Tibial nerve (tissue), 4 donors: ENCODE measurements at regions not wholly inside any gene's neighbourhood (a gene's known extent, or its start where the extent isn't known, plus 50 kb on each side); places are given as distances from the start of the nearest gene placed in this dataset.
"Not testable (repeated sequence)": the region's sequence is repeated elsewhere in the genome, so short reads cannot be mapped to it uniquely, and the experiment has no call there.

Experiments used
- EP300 ChIP-seq, 2 donors: sonication (generic); formaldehyde crosslinking; IDR thresholded peaks; one replicate each; pipeline ENCODE4 v1.6.1; 2017; ENCODE audit warnings: antibody characterized with exemption in 2 of 2, mild to moderate bottlenecking in 1 of 2
- POLR2A ChIP-seq, 2 donors: fragments of 450-650 bp; IDR thresholded peaks; one replicate each; pipeline ENCODE4 v1.6.1; 2017; ENCODE audit warnings: antibody characterized with exemption in 2 of 2, mild to moderate bottlenecking in 2 of 2, moderate library complexity in 2 of 2
- TF ChIP-seq, protein P1 (sequence below), 5 experiments: fragments of 200-600 bp in 3 of 5; fragments of 450-650 bp in 2 of 5; sonication (generic) in 3 of 5; IDR thresholded peaks; one replicate each; pipeline ENCODE4 v1.5.1; 2016 to 2019; ENCODE audit warnings: antibody characterized with exemption in 5 of 5, mild to moderate bottlenecking in 3 of 5, moderate library complexity in 2 of 5

GRCh38 chr4:126771618-126772017 is 861.1 kb upstream of the INTU start:
- TF ChIP-seq, protein P1, sequence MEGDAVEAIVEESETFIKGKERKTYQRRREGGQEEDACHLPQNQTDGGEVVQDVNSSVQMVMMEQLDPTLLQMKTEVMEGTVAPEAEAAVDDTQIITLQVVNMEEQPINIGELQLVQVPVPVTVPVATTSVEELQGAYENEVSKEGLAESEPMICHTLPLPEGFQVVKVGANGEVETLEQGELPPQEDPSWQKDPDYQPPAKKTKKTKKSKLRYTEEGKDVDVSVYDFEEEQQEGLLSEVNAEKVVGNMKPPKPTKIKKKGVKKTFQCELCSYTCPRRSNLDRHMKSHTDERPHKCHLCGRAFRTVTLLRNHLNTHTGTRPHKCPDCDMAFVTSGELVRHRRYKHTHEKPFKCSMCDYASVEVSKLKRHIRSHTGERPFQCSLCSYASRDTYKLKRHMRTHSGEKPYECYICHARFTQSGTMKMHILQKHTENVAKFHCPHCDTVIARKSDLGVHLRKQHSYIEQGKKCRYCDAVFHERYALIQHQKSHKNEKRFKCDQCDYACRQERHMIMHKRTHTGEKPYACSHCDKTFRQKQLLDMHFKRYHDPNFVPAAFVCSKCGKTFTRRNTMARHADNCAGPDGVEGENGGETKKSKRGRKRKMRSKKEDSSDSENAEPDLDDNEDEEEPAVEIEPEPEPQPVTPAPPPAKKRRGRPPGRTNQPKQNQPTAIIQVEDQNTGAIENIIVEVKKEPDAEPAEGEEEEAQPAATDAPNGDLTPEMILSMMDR (IDR thresholded peaks at IDR 0.05) = not testable (repeated sequence)
- not testable (repeated sequence) for TF ChIP-seq POLR2A, EP300 (IDR thresholded peaks at IDR 0.05)
